LoVo (cell line): ENCODE measurements at regions not wholly inside any gene's neighbourhood (a gene's known extent, or its start where the extent isn't known, plus 50 kb on each side); places are given as distances from the start of the nearest gene placed in this dataset.

Experiments used
- DNase-seq: peaks from one replicate; pipeline ENCODE4 v3.0.0-alpha.2; 2016; ENCODE audit warnings: low spot score

DNA sequence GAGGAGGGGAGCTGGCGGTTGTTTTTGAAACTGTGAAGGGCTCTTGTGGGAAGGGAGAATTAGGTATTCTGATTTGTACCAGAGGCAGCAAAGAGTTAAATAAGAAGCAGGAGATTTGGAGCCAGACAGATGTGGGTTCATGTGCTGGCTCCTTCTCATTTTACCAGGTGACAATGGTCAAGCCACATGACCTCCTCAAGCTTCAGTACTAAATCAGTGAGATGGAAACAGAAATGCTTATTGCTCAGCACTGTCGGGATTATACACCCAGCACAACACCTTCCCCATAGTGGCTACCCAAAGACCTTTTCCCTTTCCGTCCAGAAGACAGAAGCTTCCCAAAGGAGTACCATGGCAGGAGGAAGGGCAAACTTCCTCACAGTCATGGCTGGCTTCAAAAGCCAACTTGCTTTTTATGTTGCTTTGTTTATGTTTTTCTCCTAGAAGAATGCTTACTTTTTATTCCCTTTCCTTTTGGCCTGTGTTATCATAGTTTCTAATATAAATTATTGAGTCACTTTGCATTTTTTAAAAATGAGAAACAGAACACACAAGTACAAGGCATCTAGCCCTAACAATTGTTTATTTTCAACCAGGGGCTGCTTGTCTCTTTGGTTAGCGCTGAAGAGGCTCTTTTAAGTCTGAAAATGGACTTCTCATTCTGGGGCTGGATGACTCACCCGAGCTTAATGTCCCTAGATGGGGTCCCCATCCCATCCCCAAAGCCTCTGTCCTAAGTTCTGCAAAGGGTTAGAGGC lies 181.5 kb upstream of the ZBED5 start:
- DNase-seq, result no peak

DNA sequence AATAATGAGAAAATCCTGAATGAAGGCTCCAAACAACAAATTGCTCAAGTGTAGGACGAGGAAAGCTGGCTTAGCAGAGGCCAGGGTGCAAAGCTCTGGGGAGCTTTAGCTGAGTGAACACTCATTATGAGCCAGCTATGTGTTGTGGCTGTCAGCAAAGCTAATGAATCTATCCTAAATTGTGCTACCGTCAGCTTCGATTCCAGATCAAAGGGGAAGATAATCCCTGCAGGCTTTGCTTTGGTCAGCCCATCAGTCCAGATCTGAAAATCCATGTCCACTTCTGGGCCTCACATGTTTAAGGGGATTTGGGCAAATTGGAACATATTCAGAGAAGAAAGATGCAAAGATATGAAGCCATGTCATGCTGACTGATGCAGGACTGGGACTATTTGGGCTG lies 180.9 kb upstream of the ZBED5 start:
- DNase-seq, result no peak

DNA sequence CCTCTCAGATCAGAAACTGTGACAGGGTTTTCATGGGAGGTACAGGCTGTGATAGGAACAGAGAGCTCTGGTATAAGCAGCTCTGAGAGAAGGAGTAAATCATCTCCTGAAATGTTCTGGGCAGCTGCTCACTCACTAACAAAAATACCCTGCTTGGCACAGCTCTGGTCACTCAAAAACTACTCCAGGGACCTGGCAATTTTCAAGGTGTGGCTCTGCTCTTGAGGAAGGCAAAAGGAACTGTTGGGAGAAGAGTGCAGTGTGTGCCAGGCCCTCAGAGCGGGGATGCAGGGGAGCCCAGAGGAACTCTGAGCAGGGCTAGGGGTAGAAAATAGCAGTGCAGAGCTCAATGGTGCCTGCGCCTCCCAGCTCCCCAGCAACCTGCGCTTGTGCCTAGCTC lies 180.5 kb upstream of the ZBED5 start:
- no peak for DNase-seq

DNA sequence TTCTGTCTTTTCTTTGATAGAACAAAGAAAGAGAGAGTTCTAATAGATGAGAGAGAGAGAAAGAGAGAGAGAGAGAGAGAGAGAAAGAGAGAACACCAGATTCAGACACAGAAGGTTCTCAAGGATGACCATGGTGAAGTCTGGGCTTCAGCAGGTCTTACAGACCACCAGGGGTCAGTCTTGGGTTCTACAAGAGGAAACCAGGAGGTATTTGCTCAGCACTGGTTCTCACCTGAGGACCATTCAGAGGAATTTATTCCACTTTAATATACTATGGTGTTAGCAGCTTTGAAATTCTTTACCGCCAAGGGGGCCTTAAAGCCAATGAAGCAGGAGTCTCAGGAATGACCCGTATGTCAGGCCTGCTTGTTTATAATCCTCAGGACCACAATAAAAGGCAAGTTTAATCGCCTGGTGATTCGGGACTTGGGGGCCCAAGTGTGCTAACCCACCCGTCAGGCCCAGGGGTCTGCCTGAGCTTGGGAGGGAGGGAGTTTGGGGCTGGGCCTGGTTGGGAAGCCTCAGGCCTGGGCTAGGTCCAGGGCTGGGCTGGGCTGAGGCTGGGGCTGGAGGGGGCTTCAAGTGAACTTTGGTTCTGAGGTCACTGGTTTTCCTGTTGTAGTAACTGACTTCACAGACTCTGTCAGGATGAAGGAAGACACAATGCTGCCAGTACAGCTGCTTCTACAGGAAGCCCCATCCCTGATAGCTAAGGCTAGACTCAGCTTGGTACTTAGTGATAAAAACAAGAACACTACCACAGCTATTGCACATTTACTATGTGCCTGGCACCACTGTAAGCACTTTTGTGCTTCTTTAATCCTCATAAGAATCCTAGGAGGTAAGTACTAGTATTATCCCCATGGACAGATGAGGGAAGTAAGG lies 179.2 kb upstream of the ZBED5 start:
- peak; percentile 57 for DNase-seq

DNA sequence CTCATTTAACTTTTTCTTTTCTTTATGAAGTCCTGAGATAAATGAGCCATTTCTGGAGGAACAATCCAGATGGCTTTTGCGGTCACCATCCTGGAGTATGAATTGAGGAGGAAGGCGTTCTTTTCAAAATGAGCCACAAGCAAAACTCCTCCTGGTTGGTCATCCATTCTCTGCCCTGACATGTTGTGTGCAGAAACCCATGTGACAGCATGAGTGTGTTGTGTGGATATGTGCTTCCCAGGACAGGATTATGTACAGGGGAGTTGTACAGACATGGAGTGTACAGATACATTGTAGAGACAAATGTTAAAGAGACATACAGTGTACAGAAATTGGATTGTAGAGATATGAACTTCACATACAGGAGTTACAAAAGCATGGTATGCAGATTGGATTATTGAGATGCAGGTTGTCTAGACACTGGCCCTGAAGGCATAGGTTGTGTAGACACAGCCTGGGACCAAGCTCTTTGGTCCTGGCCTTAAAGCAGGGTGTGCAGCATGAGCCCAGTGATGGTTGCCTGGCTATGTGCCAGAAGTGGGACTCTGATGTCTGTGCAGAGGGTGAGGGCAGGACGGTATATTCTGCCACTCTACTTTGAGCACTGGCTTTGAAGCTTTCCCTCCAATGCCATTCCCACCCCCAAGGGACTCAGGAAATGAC lies 178.5 kb upstream of the ZBED5 start:
- DNase-seq, result no peak

DNA sequence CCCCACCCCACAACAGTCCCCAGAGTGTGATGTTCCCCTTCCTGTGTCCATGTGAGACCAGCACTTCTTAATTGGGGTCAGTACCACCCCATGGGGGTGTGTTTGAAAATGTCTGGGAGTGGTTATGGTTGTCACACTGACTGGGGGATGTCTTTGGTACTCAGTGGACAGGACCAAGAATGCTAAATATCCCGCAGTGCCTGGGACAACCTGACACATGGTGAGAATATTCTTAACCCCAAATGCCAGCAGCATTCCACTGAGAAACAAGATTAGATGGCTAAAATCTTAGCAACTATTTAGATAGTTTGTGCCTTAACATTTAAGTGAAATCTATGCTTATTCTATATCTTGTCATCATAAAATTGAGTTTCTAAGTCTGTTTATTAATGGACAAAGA lies 177.5 kb upstream of the ZBED5 start:
- DNase-seq, result no peak

DNA sequence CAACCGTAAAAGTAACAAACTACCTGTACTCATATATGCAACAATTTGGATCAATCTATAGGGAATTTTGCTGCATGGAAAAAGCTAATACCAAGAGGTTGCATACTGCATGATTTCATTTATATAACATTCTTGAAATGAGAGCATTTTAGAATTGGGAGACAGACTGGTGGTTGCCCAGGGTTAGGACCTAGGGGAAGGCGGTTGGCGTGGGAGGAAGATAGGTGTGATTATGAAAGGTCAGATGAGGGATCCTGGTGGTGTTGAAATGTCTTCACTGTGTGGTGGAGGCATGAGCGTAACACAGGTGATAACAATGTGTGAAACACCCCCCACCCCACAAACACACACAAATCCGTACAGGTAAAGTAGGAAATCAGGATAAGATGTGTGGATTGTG lies 176.6 kb upstream of the ZBED5 start:
- DNase-seq, result no peak

DNA sequence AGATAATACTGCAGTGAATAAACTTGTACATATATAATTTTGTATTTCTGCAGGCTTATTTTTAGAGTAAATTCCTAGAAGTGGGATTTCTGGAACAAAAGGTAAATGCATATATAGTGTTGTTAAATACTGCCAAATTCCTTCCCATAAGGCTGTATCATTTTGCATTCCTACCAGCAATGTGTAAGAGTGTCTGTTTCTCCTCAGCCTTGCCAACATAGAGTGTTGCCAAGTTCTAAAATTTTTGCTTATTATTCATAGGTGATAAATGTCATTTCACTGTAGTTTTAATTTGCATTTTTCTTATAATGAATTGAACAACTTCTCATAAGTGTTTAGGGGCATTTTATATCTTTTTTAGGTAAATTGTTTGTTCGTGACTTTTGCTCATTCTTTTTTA lies 174.2 kb upstream of the ZBED5 start:
- DNase-seq, result no peak

DNA sequence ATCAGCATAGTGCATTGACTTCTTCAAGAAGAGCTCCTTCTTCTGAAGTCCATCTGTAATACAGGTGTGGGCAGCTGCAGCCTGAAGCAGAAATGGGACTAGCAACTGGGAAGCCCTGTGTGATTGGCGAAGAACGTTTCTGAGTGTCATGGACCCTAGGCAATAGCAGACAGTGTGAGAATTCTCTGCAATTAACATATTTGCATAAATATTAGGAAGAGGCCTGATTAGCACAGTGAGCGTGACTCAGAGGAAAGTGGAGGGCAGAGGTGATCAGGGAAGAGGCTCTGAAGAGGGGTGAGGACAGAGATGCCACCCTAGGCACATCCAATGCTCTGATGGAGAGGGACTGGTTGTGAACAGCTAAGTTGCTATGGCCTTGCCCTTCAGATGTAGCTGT lies 171.2 kb upstream of the ZBED5 start:
- no peak for DNase-seq

DNA sequence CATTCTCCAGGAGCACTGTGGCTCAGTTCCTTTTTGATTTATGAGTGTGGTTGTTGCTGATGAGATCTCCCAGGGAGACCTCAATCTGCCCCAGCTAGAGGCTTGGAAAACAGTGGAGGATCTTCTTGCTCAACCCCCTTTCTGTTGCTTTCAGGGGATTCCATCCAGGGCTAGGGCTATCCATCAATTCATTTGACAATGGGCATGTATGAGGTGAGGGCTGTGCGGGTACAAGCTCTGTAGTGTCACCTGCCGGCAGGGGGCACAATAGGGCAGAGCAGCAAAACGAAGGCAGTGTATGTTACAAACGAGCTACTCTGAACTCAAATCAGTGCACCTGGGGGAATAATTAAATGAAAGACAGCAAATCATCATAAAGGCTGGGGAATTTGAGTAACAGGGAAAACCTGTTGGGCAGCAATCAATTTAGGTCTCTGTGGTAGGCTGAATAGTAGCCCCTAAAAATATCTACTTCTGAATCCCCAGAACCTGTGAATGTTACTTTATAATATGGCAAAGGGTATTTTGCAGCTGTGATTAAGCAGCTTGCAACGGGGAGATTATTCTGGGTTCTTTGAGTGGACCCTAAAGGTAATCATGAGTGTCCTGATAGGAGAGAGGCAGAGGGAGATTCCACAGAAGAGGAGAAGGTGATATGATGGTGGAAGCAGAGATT lies 170.3 kb upstream of the ZBED5 start:
- peak; percentile 49 for DNase-seq

DNA sequence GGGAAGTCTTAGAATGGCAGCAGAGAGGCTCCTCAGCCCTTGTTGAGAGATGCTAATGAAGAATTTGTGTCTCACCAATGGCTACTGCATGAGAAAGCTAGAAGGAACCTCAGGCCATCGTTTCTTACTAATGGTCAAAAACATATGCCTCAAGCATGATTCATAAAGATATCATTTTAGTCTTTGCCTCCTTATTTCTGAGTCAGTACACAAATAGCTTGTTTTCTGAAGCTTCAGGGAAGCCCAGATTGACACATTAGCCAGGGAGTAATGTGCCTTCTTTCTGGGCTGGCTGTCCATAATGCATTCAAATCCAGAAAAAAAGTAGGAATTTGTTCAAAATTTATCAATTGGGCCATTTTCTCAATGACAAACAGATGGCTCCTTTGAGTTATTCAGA lies 169.4 kb upstream of the ZBED5 start:
- DNase-seq, result no peak

DNA sequence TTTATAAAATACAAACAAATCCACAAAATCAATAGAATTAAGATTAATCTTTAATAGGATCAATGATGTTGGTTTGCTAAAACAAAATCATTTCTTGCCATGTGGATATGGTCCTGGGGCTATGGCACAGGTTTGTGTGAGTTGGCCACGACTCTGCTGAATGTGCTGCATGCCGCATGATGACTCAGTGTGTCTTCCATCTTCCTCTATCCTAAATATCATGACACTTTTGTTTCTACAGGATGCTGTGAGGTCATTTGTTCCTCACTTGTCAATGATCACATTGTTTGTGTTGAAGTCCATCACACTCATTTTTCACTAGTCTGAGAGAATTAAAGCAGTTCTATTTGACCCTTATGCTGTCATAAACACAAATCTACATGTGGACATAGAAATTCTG lies 167.2 kb upstream of the ZBED5 start:
- DNase-seq, result no peak

DNA sequence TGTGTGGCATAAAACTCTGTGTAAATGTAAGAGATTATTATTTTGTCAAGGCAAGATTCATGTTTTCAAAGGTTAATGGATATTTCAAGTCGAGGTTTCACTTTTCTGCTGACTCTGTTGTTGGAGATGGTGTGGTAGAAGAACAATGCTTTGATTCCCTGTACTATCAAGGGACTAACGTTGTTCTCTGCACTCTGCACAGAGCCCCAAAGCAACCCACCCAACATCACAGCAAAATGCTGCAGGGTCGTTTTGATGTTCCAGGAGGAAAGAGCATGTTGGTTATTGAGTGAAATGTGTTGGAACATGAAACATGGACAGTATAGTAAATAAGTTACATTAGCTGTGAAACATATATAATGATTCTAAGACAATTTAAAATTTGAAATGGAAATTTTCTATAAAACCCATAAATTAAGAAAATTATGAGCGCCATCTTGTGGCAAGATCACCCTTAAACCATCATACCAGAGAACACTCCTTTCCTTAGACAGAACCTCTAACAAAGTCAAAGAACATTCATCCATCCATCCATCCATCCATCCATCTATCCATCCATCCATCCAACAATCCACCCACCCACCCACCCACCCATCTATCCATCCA lies 164.4 kb upstream of the ZBED5 start:
- DNase-seq, result peak; percentile 45

DNA sequence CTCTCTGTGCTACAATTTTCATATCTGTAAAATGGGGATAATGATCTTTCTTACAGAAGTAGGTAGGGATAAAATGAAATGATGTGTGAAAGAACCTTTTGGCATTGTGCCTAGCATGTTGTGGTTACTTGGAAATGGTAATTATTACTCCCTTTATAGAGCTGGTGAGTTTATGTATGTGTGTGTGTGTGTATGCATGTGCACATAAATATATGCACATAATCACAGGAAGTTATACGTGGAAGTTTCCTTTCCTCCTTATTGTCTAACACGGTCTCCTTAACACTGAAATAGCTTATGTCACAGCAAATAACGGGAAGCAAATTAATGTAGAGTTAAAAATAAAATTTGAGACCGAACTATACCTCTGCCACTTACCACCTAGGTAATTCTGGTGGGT lies 163.7 kb upstream of the ZBED5 start:
- no peak for DNase-seq

DNA sequence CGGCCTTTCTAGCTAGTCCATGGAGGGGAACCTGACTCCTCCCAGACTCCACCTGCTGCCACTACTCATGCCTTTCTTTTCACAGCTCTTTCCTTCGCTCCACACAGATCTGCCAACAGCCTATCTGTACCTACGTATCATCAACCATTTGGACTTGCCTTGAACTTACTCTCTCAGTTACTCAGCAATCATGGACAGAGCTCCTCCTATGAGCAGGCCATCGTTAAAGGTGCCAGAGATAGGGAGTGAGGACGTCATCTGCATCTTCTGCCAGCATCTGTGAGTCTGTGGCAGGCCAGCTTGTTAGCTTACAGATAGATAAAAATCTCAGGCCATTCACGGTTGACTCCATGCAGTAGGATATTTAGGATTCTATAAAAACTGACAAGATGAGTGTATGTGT lies 162.9 kb upstream of the ZBED5 start:
- no peak for DNase-seq

DNA sequence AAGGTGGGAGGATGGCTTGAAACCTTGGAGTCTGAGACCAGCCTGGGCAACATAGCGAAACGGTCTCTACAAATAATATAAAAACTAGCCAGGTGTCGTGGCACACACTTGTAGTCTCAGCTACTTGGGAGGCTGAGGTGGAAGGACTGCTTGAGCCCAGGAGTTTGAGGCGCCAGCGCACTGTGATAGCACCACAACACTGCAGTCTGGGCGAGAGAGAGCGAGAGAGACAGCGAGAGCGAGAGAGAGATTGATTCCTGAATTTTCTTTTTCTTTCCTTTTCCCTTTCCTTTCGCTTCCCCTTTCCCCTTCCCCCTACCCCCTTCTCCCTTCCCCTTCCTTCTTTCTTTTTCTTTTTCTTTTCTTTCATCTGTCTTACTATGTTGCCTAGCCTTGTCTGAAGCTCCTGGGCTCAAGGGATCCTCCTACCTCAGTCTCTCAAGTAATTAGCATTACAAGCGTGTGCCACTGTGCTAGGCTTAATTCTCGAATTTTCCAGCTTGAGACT lies 162.4 kb upstream of the ZBED5 start:
- DNase-seq, result no peak

DNA sequence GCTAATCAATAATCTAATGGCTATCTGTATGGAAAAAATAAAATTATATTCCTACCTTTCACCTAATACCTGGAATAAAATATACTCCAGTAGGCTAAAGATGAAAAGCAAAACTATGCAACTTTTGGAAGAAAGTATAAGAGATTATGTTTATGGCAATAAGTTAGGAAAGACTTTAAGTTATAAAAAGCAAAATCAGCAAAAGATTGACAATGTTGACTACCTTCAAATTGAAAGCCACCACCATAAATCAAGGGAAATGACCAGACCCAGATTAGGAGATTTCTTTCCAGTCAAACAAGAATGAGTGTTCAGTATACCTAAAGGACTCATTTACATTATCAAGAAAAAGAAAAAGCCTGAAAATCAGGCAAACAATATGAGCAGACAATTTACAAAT lies 159.1 kb upstream of the ZBED5 start:
- DNase-seq, result no peak

DNA sequence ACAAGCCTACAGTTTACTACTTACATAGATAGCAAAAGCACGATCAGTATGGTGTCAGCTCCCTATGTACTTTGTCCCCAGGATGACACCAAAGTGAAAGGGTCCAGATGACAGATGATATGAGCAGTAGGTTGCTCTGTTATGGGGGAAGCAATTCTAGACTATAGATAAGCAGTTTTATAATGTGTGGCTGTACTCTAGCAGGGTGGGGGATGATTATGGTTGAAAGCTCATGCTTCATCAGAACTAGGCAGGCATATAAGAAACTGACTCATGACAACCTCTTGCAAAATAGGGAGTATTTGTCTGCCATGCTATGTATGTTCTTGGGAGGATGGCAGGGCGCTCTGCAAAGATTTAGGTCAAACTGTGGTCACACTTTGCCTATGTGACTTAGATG lies 158.2 kb upstream of the ZBED5 start:
- no peak for DNase-seq

DNA sequence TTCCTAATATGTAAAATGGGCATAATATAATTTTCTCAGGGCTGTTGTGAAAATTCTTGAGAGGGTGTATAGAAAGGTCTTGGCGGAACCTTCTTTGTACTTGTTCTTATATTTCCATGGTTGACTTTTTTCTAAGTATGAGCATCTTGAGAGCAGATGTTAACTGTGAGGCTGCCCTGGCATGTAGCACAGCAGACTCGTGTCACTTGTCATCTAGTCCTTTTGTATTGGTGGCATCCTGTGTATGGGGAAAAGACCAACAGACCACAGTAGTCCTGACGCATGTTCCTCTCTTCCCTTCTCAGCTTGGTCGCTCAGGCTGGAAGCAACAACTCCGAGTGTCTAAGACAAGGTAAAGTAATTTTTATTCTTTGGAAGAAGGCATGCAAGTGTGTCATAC lies 153.8 kb upstream of the ZBED5 start:
- no peak for DNase-seq

DNA sequence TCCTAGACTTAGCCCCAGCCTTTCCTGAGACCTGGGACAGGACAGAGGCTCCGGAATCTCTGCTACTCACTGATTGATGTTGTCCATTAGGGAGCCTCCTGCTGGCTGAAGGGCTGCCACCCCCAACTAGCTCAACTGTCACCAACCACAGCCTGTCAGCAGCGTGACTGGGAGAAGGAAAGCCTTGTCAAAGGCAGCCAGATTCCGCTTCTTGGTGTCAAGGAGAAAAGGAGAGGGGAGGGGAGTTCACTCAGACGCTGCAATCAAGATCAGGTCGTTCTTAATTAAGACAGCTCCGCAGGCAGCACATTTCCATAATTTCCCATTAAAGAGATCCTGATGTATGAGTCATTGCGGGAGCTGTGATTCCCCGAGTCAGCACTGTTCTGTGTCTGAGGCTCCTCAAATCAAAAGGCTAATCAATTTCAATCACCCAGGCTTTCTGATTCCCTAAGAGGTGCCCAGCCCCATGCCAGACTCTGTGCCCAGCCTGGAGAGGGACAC lies 152.8 kb upstream of the ZBED5 start:
- peak; percentile 42 for DNase-seq

DNA sequence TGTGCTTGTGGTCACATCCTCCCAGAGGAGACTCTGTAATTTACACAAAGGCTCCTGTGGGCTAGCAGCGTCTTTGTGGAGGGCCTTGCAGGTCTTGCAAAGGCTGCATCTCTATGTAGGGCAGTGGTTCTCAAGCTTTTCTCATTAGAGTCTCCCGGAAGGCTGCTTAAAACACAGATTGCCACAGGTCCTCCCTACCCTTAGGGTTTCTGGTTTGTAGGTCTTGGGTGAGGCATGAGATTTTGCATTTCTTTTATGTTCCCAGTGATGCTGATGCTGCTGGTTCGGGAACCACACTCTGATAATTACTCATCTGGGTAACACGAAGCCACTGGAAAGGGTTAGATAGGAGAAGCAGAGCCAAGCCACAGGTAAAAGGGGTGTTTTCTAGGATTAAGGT lies 151.3 kb upstream of the ZBED5 start:
- DNase-seq, result no peak

DNA sequence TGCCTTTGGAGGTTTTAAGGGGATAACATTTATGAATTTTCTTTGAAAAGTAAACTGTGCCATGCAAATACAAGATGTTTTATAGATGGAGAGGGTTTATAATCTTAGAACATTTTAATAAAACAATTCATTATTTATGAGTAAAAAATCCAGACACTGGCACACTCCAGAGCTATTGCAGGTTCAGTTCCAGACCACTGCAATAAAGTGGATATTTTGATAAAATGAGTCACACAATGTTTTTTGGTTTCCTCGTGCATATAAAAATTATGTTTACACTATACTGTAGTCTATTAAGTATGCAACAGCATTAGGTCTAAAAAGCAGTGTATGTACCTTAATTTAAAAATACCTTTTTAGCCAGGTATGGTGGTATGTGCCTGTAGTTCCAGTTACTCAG lies 146.2 kb upstream of the ZBED5 start:
- DNase-seq, result no peak
